NCI-H524 (cell line): ENCODE measurements at regions not wholly inside any gene's neighbourhood (a gene's known extent, or its start where the extent isn't known, plus 50 kb on each side); places are given as distances from the start of the nearest gene placed in this dataset.

ENCODE experiments used
- DNase-seq, 2 experiments: peaks; one replicate each; lab custom pipeline; 2025; lab: John Stamatoyannopoulos, UW

- DNase-seq, result no peak
Measured at GRCh38 chr4:171759274-171759673, 53.9 kb upstream of the GALNTL6 start.

DNA sequence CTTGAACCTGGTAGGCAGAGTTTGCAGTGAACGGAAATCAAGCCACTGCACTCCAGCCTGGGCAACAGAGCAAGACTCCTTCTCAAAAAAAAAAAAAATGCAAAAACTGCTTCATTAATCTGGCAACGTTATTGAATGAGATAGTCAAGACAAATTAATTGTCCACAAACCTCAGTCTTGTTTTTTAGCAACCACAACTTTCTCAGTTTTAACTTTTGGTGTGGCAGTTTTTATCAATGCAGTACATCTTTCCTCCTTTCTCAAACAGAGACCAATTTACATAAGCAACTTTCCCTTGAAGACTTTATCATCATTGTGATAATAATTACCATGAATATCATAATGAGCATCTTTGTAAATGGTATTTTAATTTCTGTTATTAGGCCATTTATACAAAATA, 61.7 kb upstream of the GALNTL6 start:
- DNase-seq, result no peak

DNA sequence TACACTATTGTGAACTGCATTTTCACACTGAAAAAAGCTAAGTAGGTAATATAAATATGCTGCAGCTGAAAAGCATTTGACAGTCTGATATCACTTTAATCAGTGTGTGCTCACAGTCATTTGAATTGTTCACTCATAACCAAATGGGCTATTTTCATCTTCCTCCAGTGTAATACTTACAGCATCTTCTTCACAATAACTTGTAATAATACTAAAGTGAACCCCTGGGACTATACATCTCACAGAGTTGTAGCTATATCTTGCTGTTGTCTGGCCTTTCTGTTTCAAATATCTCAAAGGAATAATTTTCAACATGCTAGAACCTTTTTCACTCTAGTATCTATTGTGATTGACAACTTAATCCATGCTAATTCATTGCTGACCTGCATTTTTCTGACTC, 66.8 kb upstream of the GALNTL6 start:
- DNase-seq, result no peak

DNA sequence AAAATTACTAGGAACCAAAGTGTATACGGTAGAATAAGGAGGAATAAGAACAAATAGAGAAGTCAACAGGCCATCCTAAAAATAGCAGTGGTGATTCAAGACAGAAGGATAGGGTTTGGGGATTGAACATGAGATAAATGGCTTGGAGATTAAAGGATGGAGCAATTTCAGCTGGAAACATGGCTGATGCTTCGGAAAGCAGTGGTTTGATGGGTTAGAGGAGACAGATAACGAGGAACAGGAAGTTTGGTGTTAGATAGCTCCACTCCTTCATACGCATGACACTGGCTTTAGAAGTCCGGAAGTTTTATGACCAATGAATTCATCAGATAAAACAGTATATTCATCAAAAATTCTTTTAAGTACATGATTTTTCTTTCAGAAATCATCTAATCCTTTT, 70.8 kb upstream of the GALNTL6 start:
- no peak for DNase-seq

GRCh38 chr4:171727185-171727584, 86.0 kb upstream of the GALNTL6 start:
- DNase-seq, result no peak

GRCh38 chr4:171721937-171722336, 91.3 kb upstream of the GALNTL6 start:
- DNase-seq, result no peak

- DNase-seq, result no peak
Measured at GRCh38 chr4:171719691-171720090, 93.5 kb upstream of the GALNTL6 start.

- no peak for DNase-seq
Measured at GRCh38 chr4:171718665-171719064, 94.5 kb upstream of the GALNTL6 start.

GRCh38 chr4:171718069-171718468, 95.1 kb upstream of the GALNTL6 start:
- no peak for DNase-seq

GRCh38 chr4:171717231-171717741, 95.9 kb upstream of the GALNTL6 start:
- no peak for DNase-seq

- DNase-seq, result no peak
Measured at GRCh38 chr4:171715973-171716372, 97.2 kb upstream of the GALNTL6 start.

DNA sequence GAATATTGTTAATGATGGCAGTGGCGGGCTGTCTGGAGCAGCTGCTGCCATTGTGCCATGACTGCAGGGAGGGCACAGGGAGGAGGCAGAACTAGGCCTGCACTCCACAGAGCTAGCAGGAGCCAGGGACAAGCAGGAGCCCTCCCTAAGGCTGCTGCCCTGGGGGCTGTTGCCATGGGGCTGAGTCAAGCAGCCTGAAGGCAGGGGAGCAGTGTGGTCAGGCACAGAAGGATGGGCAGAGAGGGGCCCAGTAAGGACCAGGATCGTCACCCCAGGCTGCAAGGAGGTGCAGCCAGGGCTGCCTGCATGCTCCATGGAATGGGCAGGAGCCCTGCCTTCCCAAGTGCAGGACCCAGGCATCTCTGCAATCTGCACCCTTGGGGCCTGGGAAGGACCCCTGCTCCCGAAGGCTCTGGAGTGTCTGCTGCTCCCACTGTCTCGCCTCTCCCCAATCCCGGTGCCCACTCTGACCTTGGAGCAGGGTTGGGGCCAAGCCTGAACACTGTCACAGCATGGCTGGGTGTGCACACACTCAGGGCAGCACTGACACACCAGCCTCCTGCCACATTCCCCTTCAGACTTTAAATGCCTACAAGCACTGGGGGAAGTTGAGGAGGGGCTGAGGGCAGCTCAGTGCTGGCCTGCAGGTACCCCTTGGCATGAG, 98.3 kb upstream of the GALNTL6 start:
- DNase-seq, result no peak

DNA sequence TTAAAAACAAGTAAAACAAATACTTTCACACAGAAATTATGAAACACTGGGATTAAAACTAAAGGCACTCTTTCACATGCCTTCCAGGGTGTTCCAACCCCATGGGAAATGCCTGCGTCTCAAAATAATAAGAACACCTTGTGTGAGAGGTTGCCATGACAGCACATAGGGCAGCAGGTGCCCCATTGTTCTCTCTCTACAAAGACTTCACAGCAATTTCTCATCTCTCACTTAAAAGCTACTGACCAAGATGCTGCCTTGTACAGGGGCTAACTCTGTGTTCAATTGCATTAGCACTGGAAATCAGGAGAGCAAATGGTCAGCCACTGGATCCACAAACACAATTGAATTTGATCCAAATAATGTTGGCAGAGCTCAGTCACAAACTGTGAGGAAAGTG, 102.5 kb upstream of the GALNTL6 start:
- no peak for DNase-seq

GRCh38 chr4:171676555-171677215, 136.5 kb upstream of the GALNTL6 start:
- DNase-seq, result no peak

DNA sequence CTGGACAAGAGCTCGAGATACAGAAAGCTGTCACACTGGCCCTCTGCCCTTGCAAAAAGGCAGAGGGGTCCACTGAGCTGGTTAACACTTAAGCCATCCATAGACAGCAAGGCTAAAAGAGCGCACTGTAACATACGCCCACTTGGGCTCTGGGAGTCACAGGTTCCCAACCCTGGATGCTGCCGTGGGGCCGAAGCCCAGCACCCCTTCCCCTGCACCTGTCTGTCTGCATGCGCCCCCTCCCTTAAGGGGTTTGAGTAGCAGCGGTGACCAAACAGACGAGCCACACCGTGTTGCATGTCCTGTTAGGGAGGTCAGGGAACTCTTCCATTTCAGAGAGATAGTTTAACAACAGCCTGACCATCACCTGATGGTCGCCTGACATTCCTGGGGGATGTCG, 138.4 kb upstream of the GALNTL6 start:
- no peak for DNase-seq

- DNase-seq, result no peak
Measured at GRCh38 chr4:171668403-171668802, 144.8 kb upstream of the GALNTL6 start.

- peak in 1 of 2 experiments; percentile 16 for DNase-seq
Measured at GRCh38 chr4:171667906-171668305, 145.3 kb upstream of the GALNTL6 start.

GRCh38 chr4:171651071-171651470, 162.1 kb upstream of the GALNTL6 start:
- DNase-seq, result no peak

- DNase-seq, result peak in 1 of 2 experiments; percentile 9
Measured at GRCh38 chr4:171650543-171650942, 162.7 kb upstream of the GALNTL6 start.

GRCh38 chr4:171648926-171649325, 164.3 kb upstream of the GALNTL6 start:
- DNase-seq, result no peak

GRCh38 chr4:171646984-171647383, 166.2 kb upstream of the GALNTL6 start:
- DNase-seq, result no peak

- no peak for DNase-seq
Measured at GRCh38 chr4:171644430-171645057, 168.7 kb upstream of the GALNTL6 start.

DNA sequence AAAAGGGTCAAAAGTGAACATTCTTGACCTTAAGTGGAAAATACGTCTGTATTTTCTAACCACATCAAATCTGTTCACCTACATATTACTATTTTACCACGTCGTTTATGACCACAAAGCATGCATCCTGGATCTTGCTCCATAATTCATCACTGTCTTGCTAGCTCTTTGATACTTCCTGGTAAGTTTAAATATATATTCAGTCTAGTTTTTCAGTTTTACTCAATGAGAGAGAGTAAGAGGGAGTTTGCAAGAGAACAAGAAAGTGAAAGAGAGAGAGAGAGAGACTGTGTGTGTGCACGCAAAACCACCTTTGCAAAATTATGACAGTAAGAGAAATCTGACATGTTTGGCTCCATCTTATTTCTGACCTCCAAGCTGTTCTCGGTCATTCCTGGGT, 173.7 kb upstream of the GALNTL6 start:
- no peak for DNase-seq
